Limb (tissue), 2 donors: ENCODE measurements at regions not wholly inside any gene's neighbourhood (a gene's known extent, or its start where the extent isn't known, plus 50 kb on each side); places are given as distances from the start of the nearest gene placed in this dataset.
"Not testable (repeated sequence)": the region's sequence is repeated elsewhere in the genome, so short reads cannot be mapped to it uniquely, and the experiment has no call there.

ENCODE experiments used
- DNase-seq, 2 donors: peaks; one replicate each; pipeline ENCODE4 v3.0.0-alpha.2; 2016; ENCODE audit errors: extremely low spot score in 2 of 2

DNA sequence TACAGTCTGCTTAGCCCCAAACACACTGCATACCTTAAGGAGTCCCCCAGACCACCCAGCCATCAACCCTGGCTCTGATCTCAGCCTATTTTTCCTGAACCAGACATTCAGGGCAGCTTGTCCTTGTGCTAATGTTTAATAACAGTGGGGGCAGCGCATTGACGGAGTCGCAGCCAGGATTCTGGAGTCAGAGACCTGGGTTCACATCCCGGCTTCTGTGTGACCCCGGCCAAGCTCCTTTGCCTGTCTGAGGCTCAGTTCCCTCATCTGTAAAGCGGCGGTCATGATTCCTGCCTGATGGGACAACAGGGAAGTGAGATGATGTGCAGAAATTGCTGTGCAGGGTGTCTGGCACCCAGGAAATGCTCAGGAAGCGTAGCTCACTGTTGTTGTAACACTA is 63.1 kb downstream of the MATN1 start:
- DNase-seq = no peak

GRCh38 chr1:30659702-30660101 is 63.7 kb downstream of the MATN1 start:
- DNase-seq = no peak

DNA sequence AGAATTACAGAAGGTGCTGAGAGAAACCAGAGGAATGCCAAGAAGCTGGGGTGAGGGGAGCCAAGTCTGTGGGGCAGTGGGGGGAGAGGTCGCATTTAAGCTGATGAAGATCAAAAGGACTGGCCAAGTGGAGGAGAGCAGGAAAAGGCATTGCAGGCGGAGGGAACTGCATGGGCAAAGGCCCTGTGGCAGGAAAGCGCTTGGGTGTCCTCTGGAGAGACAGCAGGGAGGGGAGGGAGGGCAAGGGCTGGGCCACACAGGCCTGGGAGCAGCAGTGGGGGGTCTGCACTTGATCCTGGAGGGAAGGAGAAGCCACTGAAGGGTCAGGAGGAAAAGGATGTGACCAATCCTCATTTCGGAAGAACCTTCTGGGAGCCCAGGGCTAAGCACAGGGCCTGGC is 65.0 kb downstream of the MATN1 start:
- DNase-seq = not testable (repeated sequence)

- DNase-seq = no peak
These were observed 65.4 kb downstream of the MATN1 start for GRCh38 chr1:30658014-30658336.

DNA sequence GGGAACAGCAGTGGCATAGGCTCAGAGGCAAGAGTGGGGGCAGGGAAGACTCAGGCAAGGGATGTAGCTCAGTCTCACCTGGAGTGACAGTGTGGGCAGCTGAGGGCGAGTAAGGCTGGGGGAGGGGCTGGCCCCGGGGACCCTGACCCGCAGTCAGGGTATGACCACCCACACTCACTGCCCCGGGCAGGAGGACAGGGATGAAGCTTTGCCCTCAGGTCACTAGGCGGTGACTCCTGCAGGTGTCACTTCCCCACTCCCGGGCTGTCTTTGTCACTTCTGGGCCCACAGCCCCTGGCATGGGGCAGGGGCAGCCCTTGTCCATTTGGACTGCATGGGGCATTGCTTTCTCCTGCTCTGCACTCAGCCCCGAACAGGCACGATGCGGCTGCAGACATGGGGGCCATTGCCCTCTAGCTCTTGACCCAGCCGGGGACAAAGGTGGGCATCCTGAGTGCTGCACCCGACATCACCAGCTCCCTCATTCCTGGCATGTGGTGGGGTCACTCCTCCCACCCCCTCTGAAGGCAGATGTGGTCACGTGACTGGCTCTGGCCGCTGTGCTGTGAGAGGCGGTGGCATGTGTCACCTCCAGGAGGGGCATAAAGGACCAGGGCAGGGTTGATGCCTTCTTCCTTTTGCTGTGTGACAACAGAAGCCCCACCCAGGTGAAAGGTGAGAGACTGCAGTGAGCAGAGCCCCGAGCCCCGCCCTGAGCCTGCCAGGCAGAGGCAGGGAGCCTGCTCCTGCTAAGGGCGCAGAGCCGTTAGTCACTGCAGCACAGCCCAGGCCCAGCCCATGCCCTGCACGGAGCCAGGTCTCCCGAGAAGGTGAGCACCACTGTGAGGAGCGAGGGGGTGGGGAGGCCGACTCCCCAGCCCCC is 66.0 kb downstream of the MATN1 start:
- DNase-seq = no peak

GRCh38 chr1:30656171-30656940 is 67.0 kb downstream of the MATN1 start:
- DNase-seq = no peak

DNA sequence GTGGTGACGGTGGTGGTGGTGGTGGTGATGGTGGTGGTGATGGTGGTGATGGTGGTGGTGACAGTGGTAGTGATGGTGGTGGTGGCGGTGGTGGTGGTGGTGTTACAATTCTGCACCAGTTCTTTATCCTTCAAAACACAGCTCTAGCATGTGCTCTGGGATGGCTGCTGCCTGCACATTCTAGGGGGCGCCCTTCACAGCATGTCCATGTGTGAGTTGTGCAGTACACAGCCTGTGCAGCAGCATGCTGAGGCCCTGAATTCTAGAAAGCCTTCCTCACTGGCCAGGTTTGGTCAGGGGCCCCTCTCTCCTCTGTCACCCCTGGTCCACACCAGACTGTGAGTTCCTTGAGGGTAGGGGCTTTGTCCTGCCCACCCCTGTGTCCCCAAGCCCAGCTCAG is 67.7 kb downstream of the MATN1 start:
- no peak for DNase-seq

DNA sequence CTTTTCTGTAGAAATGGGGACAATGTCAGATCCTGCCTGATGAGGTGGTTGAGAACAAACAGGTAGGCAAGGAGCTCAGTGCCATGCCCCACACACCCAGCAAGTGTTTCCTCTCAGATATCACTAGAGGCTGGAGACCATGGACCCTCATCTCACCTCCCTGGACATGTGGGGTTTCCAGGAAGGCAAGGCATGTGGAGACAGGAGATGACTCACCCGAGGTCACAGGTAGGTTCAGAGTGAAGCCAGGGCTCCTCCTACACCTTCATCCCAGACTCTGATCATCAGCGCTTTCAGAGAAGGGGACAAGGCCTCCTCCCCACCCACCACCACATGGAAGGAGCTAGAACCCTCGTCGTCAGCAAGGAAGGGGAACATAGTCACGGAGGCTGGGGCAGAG is 69.2 kb downstream of the MATN1 start:
- DNase-seq = no peak

- no peak for DNase-seq
These were observed 71.1 kb downstream of the MATN1 start for GRCh38 chr1:30652152-30652841.

GRCh38 chr1:30651395-30651794 is 72.0 kb downstream of the MATN1 start:
- not testable (repeated sequence) for DNase-seq

DNA sequence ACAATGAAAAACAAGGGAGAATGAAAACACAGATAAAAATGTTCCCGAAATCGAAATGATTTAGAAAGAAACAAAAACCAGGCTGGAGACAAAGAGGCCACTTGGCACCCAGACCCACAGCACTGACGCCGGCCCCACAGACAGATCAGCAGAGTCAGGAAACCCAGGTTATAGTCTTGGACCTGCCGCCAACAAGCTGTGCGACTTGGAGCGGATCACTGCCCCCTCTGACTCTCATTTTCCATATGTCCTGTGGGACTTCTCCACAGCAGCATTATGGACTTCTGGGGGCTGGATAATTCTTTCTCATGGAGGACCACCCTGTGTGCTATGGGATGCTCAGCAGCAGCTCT is 72.4 kb downstream of the MATN1 start:
- DNase-seq = no peak

DNA sequence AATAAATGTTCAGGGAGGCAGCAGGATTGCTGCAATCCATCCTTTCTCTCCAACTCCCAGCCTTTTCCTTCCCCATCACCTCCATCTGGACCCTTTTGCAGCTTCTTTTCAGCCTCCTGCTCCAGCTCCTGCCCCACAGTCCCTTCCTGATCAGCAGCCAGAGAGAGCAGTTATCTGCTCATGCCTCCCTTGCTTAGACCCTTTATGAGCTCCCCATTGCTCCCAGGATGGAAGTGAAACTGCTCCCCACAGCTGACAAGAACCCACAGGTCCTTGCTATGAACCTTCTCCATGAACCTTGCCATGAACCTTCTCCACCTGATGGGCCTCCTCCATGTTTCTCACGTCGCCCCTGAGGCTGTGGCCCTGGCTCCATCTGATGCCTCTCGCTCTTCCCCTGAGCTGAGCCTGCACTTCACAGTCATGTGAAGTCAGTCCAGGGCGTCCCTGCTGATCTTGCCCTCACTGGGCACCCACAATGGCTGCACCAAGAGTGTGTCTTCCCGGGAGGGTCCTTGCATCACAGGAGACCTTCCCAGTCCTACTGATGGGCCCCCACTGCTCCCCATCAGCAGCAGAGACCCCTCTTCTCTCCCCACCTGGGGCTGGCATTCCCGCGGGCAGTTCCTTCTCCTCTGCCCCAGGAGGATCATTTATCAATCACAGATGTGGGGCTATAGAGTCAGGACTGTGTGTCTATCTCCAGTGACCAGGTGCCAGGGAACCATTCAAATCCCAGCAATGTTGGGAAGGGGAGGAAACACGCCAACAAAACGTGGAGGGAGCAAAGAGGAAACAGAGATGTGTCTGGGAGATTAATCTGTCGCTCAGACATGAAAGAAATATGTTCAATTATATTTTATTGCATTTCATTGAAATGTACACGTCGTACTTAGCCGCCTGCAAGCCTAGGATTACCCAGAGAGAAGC is 73.1 kb downstream of the MATN1 start:
- no peak for DNase-seq

DNA sequence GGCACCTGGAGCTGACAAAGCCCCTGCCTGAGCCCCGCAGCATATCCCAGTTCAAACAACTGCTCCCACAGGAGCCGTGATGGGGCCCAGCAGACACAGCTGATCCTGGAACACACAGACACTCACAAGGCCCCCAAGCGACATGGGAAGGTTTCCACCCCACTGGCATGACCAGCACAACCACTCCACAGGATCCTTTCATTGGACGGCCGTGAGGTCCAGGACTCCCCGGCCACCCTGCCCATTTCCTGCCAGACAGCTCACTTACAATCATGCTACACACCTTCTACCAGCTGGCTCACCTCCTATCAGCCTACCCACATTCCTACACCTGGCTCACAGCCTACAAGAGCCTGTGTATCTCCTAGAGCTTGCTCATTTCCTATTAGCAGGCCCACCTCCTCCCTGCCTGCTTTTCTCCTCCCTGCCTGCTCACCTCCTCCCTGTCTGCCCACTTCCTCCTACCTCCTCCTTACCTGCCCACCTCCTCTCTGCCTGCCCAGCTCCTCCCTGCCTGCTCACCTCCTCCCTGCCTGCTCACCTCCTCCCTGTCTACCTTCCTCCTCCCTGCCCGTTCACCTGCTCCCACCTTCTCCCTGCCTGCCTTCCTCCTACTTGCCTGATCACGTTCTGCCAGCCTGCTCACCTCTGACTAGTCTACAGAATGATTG is 73.9 kb downstream of the MATN1 start:
- DNase-seq = no peak

- no peak for DNase-seq
These were observed 74.9 kb downstream of the MATN1 start for GRCh38 chr1:30648408-30649000.

DNA sequence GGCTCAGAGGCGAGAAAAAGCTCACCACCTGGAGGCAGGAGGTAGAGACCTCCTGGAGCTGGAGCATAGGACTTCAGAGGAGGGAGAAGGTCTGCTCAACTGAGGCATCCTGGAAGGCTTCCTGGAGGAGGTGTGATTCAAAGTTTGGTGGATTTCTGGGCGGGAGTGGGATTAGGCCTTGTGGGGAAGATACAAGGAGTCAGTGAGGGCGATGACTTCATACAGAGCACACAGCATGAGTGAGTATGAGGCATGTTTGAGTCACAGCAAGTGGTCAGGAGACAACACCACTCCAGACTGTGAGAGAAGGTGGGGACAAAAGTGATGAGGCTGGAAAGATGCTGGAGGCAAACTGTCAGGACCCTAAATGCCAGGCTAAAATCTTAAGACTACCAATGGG is 77.6 kb downstream of the MATN1 start:
- DNase-seq = no peak

DNA sequence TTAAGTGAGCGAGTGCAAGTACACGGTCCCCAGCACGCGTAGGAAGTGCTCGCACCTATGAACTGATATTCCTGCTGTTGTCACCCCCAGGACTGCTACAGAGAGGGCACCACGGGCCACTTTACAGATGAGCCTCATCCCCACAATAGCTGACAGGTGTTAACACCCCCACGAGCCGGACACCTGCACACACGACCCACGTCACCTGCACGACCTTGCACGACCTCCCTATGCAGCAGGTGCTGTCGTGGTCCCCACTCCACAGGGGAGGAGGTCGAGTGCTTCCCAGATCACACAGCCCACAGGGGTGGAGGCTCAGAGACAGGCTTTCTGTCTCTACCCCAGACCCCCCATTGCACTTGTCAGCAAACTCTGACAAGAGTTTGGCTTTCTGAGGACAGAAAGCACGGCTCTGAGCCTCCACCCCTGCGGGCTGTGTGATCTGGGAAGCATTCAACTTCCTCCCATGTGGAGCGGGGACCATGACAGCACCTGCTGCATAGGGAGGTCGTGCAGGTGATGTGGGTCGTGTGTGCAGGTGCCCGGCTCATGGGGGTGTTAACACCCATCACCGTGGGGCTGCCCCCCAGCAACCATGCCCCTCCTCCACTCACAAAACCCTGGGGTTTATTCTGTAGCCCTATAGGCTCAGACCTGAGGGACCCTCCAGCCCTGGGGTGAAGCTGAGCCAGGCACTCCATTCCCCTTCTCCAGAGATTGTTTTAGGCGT is 80.8 kb downstream of the MATN1 start:
- DNase-seq = no peak

DNA sequence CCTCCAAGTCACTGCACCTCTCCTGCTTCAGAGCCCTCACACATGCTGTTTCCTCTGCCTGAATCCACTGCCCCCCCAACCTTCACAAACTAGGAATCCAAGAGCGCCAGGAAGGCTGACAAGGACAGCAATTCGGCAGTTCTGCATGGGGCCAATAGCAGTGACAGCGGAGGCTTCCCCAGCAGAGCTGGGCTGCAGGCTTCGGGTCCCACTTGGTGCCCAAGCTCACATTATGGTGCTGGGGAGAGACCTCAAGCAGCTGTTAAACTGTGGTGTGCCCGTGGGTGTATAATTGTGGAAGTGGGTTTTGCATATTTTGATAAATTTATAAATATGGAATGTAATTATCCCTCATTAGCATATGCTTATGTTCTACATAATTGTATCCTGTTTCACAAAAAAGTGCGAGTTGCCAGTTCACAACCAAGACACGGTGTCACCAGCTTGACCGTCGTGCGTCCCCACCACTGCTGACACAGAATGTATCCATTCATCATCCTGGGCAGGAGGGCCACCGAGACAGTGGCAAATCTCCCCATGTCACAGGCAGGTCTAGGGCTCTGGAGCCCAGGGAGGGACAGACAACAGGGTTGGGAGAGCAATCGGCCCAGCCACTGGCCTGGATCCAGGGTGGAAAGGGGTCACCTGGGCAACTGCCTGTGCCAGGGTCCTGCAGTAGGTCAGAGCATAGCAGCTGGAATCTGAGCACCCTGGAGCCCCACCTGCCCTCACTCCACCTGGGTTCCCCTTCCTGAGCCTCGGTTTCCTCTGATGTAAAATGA is 81.6 kb downstream of the MATN1 start:
- DNase-seq = no peak

DNA sequence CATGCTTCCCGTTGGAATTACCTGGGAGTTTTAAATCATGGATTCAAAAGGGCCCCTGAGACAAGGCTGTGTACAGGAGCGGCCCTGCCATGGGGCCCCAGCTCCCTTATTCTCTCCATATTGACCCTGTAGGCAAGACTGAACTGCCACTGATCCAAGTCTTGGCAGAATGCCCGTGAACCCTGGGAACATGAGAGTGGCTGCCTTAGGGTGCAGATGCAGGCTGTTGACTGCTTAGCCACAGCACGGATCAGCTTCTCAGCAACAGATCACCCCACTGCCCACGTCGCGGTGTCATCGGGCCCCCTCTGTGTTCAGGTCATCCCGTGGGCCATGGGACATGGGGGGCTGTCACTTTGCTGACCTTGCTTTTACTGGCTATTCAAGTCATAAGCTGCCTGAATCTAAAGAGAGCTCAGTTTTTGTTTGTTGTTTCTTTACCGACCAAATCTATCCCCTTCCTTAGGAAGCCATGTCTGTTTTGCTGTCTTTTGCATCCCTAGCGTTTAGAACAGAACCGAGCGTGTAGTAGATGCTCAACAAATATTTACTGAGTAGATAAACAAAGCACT is 83.4 kb downstream of the MATN1 start:
- DNase-seq = no peak

- DNase-seq = no peak
These were observed 84.6 kb downstream of the MATN1 start for GRCh38 chr1:30638811-30639210.
